ELR (cell line): ENCODE measurements at regions not wholly inside any gene's neighbourhood (a gene's known extent, or its start where the extent isn't known, plus 50 kb on each side); places are given as distances from the start of the nearest gene placed in this dataset.
"Not testable (repeated sequence)": the region's sequence is repeated elsewhere in the genome, so short reads cannot be mapped to it uniquely, and the experiment has no call there.

Source experiments
- DNase-seq: peaks from one replicate; pipeline ENCODE4 v3.0.0-alpha.2; 2015; ENCODE audit warnings: low read depth

DNA sequence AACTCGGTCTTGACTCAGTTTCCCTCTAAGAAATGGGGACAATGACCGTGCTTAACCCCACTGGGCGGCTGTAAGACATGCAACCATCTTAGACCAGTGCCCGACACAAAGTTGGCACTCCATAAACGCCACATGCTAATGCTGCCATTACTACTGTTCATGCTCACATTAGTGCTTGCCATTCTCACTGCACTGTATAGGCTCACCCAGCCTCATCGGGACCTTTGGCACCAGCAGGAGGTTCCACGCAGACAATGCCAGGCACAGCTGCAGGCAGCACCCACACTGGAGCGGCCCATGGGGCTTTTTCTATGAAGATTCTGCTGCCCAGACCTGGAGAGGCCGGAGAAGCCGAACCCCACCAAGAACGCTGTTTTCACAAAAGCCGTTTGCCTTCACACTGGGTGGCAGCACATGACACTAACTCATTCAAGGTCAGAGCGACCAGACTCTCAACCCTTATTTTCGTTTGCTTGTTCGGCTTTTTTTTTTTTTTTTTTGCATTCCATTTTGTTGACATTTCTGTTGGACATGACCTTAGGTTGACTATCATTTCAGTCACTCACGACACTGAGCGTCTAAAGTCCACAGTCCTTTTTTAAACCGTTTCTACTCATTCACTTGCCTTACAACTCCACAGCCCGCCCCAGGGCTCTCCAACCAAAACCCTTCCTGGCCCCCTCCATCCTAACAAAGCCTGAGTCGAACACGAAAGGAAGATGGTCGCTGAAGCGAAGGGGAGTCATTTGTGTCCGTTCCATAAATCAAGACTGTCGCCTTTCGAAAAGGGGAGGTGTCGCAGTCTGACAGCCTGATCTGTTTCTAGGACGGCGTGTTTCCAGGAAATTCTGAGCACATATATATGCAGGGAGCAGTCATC lies 124.4 kb upstream of the RNF32 start:
- no peak for DNase-seq

DNA sequence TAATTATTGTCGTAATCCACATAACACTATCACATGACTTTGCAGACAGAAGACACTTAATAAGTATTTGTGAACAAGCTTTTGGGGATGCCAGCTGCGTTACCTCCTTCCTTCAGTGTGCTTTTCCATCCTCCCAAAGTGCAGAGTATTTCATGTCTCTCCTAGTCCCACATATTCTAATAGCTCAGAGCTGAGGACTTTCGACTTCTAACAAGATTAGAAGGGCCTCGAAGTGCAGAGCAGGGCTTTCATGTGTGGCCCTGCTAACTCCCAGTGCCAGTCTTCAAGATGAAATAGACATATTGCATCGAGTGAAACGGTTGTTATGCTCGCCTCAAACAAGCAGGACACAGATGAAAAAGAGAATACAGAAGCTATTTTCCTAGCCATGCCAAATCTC lies 125.7 kb upstream of the RNF32 start:
- DNase-seq: no peak

DNA sequence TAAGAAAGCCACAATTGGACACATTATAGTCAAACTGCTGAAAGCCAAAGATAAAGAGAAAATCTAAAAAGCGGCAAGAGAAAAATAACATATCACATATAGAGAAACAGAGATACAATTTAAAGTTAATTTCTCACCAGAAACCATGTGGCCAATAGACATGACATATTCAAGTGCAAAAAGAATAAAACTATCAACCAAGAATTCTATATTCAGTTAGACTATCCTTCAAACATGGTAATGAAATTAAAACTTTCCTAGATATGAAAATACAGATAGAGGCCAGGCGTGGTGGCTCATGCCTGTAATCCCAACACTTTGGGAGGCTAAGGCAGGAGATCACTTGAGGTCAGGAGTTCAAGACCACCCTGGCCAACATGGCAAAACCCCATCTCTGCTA lies 129.1 kb upstream of the RNF32 start:
- no peak for DNase-seq

DNA sequence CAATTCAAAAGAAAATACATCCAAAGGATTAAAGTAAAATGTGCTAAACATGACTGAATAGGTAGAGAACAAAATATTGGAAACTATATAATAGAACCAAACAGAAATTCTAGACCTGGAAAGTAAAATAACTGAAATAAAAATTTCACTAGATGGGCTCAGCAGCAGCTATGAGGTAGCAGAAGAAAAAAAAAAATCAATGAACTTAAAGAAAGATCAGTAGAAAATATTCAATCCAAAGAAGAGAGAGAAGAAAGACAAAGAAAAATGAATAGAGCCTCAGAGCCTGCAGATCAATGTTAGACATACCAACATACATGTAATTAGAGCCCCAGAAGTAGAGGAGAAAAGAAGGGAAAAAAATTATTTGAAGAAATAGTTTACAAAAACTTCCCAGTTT lies 129.6 kb upstream of the RNF32 start:
- no peak for DNase-seq

DNA sequence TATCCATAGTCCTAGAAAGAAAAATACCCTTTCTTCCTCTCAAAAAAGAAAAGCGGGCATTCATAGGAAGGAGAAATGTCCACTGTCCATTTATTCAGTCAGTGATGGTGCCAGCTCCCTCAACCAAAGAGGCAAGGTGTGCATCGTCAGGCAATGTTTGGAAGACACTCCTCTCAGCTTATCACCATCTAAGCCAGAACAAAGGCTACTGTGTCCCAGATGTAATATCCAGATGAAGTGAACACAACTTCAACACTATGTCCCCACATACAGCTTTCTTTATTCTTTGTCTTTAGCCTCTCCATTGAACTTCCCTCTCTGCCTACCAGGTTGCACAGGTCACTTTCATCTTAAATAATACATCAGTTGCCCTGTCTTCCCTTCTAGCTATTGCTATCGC lies 131.4 kb upstream of the RNF32 start:
- no peak for DNase-seq

DNA sequence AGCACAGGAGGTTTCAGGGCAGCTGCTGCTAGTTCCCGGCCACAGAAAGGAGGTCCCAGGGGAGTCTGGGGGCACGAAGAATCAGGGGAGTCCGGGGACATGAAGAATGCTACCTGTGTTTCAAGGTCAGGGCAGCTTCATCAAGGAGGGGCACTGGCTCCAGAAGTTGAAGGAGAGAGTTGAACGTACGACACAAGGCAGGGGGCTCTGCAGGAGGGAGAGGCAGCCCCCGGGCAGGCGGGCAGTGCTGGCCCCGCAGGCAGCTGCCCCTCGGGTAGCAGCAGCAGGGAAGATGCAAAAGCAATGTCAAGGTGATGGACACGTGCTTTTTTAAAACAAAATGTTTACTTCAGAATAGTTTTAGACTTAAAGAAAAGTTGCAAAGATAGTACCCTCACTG lies 134.7 kb upstream of the RNF32 start:
- DNase-seq: no peak

DNA sequence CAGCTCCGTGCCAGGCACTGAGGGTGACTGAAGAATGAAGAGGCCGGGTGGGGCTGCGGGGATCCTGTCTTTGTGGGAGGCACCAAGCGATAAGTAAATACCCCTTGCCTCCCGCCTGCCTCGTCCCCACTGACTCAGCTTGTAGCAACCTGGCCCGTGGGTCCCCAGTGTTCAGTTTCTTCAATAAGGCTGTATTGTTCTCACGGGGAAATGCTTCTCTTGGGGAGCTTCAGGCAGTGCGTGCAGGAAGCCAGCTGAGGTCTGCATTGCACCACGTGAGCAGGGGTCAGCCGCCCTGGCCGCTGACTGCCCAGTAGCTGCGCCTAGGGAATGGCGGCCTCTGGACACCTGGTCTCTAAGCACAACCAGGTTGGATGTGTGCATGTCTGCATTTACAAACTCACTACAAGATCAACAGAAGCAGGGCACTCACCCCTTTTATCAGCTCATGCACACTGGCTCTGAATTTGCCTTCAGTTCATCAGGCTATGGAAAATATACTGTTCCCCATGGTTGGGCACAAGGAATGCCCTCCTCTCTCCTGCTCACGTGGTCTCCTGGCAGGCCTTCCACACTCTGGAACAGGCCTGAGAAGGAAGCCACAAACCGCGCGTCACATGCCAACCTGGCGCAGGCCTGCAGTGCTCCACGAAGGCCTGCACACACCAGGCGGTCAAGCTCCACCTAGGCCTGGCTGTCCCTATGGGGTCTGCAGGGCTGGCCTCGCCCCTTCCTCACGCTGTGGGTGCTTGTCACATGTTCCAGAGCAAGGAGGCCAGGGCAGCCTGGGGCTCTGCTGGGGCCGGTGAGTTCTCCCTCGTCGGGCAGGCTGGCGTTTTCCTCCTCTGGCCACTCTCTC lies 135.7 kb upstream of the RNF32 start:
- DNase-seq: no peak

DNA sequence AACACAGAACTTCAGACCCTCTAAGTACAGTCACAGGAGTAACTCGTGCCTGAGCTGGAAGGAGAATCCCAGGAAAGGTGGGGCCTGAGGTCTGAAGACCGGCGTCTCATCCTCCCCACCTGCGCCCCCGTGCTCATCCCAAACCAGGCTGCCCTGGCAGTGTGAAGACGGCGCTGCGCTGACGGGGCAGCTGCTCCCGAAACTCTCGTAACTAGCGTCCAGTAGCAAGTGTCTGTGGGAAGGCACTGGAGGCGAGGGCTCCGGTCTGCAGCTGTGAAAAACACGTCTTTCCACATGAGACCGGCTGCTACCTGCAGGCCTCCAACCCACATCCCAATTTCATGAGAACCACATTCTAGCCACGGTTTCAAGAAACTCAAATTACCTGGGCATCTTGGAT lies 136.6 kb upstream of the RNF32 start:
- DNase-seq: no peak

DNA sequence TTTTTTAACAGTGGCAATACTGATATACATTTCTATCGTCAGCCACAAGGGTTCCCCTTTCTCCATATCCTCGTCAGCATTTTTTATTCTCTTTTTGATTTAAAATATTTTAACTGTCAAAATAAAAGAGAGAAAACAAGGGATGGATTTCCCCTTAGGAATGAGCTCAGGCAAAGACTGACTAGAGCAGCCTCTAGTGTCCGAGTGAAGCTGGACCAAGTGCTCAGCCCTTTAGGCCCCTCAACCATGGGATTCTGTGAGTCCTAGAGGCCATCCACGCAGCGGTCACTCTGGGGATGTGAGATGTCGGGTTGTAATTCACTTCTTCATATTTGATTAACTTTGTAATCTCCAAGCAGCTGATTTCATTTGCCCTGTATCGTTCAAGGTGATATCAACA lies 137.4 kb upstream of the RNF32 start:
- DNase-seq: no peak

DNA sequence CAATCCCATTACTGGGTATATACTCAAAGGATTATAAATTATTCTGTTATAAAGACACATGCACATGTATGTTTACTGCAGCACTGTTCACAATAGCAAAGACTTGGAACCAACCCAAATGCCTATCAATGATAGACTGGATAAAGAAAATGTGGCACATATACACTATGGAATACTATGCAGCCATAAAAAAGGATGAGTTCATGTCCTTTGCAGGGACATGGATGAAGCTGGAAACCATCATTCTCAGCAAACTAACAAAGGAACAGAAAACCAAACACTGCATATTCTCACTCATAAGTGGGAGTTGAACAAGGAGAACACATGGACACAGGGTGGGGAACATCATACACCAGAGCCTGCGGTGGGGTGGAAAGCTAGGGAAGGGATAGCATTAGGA lies 138.8 kb upstream of the RNF32 start:
- DNase-seq: not testable (repeated sequence)

DNA sequence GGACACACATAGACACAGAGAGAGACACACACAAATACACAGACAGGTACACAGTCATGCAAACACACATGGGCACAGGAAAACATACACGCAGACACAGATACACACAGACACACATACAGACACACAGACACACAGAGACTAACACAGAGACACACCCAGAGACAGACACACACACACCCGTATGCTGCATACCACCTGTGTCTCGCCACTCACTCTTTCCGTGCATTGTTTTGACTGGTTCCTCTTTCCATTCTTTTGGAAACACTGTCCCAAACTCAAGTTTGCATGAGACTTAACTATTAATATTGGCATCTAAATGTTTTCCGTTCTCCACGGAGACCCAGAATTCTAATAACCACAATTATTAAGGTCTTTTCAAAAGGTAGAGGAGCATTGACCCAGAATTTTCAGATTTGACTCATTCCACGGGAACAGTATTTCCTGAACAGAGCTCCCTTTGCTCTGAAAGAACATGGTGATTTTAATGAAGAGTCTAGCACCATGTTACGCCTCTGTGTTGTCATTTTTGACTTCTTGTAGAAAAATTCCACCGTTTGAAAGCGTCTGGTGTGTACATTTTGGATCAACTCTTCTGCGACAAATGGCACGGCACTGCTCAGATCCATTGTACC lies 141.2 kb upstream of the RNF32 start:
- DNase-seq: no peak

DNA sequence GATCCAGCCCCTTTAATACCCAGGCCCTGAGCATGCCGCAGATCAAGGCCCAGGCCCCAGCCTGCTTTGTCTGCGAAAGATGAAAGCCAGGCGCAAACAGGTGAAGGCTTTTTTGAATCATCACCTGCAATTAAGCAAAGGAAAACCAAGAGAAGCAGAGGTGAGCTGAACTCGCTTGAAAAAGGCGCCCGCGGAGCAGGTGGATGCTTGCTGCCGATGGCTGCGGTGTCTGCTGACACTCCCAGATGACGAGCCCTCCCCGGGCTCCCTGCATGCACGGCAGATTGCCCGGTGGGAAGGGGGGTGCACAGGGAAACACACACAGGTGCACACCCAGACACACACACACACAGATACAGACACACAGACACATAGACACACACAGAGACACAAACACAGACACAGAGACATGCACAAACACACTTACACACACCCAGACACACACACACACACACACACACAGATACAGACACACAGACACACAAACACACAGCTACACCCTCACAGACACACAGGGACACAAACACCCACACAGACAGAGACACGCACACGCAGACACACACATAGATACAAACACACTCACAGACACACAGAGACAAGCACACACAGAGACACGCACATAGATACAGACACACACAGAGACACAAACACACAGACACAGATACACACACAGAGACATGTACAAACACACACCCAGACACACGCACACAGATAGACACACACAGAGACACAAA lies 142.6 kb upstream of the RNF32 start:
- DNase-seq: no peak

DNA sequence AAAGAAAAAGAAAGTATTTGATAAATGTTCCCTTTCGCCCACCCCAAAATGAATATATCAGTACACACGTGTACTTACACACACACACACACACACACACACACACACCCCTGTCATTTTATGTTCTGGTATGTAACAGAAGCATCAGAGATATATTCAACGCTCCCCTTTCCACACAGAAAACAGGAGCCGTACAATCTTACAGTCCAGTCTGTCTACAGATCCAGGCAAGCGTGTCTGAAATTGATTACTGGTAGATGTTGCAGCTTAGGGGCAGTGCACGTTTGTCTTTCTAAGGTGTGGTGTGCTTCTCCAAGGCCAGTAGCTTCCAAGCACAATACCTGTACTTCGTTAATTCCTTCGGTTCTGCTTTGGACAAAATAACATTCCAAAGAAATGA lies 143.7 kb upstream of the RNF32 start:
- no peak for DNase-seq

DNA sequence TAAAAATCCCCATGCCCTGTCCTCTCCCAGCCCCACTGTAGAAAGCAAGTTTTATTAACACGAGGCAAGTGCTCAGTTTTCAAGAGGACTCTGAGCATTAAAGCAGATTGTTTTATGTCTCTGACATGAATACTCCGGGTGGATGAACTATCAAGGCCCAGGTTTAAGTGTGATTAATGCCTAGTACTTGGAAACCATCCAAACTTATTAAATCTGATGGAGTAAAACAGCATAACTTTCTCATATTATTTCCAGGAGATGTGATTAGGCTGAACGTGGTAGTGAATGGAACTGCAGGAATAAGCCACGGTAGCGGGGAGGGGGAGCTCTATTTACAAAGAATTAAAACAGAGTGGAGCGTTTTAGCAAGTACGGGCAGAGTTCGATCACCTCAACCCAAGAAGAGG lies 144.2 kb upstream of the RNF32 start:
- no peak for DNase-seq

DNA sequence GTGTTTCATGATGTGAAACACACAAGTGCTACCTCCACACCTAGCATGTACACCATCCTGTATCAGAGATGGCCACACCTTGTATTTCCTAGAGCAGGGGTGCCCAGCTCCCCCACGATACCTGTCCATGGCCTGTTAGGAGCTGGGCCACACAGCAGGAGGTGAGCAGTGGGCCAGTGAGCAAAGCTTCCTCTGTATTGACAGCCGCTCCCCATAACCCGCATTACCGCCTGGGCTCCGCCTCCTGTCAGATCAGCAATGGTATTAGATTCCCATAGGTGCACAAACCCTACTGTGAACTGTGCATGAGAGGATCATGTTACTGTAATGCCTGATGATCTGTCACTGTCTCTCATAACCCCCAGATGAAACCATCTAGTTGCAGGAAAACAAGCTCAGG lies 145.6 kb upstream of the RNF32 start:
- no peak for DNase-seq

DNA sequence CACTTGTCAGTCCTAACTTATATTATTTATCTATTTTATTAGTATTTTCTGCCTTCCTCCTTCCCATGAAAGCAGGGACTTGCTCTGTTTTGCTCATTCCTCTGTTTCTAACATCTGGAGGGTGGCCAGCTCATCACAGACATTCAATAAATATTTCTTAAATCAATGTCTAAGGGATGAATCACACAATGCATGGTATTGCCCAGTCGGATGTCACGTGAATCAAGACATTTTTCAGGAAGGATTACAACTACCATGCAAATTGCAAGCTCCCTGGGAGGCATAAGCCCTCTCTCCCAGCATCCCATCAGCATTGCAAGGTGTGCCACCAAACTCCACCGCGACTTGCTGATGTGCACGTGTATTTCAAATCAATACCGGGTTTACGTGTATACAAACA lies 146.6 kb upstream of the RNF32 start:
- DNase-seq: peak; percentile 18

DNA sequence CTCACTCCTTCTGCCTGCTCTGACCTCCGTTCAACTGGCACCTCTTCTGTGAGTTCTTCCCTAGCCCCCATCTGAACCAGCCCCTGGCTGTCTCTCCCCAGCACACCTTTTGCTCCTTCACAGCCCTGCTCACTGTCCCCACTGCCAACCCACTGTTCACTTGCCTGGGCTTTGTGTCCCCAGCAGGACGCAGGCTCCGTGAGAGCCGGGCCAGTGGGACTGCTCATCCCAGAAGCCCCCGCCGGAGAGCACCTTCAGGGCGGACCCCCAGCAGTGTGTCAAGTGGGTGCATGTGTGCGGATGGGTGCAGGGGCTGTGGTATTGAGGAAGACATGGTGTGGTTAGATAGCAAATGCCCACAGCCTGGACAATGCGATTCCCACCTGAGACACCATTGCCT lies 148.4 kb upstream of the RNF32 start:
- no peak for DNase-seq

DNA sequence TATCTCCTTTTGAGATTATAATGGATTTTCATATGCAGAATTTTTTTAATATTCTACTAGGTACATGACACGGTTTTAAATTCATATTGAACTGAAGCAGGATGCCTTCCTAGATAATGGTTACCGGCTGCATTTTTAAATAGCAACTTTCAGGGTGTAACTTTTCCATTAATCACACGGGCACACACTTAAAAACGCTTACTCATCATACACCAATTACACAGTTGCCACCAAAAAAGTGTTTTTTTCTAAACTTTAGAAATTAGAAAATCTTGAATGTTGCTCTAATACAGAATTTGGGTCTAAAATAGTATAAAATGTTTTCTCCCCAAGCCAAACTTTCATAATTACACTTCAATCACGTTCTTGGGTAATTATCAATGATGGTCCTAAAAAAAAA lies 149.1 kb upstream of the RNF32 start:
- DNase-seq: no peak

DNA sequence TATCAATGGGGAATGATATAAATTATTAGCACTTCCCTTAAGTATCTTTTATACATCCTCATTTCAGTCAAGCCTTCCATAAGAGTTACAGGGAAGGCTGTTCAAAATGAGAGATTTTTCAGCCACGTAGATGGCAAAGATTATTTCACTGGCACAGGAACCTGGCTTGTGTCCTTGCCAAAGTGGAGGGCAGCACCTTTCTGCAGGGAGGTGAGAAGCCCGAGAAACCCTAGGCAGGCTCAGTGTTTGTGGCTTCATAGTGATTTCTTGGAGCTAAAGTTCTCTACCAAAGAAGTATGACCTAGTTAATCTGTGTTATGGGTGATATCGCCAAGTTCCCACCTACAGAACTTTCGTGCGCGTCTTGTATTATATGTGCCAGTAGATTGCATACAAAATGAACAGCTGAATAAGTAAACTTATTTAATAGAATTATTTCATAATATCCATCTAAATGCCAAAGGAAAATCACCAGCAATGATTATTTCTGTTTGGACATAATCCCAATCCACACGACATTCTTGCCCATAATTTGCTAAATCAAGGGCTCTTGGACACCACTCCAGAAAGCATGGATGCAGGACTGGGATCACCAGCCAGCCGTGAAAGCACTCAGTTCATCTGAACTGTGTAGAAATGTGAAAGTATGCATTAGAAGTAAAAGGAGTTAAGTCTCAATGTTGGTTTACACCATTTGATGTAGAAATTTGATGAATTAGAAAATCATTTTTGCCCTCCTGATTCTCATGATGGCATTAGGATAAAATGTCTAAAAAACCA lies 150.4 kb upstream of the RNF32 start:
- DNase-seq: no peak

DNA sequence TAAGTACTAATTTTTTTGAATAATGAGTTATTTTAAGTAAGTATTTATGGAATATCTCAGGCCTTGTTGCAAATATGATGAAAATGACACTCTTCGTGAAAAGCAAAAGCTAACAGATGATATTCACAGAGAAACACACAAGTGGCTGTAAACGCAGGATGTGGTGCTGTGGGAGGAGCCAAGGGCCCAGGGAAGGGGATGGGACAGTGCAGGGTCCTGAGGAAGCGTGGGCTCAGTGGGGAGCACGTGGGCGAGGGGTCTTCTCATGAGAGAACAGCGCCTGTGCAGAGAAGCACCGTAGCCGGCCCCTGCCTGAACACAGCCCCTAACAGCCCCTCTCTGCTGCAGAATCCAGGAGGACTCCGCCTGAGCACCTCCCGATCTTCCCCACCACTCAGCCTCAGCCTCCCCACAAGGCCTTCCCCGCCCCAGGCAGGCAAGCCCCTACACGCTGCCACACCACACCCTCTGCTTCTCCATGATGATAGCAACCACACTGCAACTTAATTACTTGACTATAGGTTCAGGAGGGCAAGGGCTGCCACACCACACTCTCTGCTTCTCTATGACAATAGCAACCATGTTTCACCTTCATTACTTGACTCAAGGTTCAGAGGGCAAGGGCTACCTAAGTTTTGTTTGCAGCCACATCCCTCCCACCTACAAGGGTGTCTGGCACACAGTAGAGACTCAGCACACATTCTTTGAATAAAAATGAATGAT lies 152.6 kb upstream of the RNF32 start:
- DNase-seq: no peak

DNA sequence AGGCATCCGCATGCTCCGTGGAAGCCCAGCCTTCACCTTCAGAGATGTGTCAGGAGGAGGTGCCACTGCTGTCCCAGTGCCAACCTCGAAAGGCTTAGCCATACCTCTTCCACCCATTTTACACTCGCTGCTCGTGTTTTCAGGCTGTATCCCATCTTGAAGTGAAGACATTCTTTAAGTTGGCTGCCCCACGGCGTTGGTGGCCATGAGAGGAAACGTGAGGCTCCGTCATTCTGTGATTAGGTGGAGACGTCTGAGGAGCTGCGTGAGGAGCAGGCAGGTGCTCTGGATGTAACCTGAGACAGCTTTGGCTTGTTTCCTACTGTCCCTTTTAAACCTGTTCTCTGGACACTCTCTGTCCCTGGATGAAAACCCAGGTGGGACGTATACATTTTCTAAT lies 159.9 kb upstream of the RNF32 start:
- no peak for DNase-seq
